RWPE1 (cell line): ENCODE measurements at regions not wholly inside any gene's neighbourhood (a gene's known extent, or its start where the extent isn't known, plus 50 kb on each side); places are given as distances from the start of the nearest gene placed in this dataset.

Source experiments
- CTCF ChIA-PET: fragments of 350-600 bp; sonication (Branson Sonifier 250); formaldehyde crosslinking; extraction: SDS; loops from one replicate; lab custom pipeline; 2021; lab: Yijun Ruan, JAX
- POLR2A ChIA-PET: fragments of 400-600 bp; formaldehyde crosslinking; extraction: SDS; loops from one replicate; lab custom pipeline; 2020; ENCODE audit warnings: antibody characterized with exemption; ENCODE audit not compliant: low non-redundant PET; lab: Yijun Ruan, JAX
- DNase-seq: peaks from one replicate; pipeline ENCODE4 v3.0.0; 2012; ENCODE audit warnings: low spot score
- H3K27ac ChIP-seq: fragments of 450-650 bp; 2 replicates; pipeline ENCODE4 v1.5.1; 2017
- CTCF ChIP-seq: fragments of 450-650 bp; conservative IDR thresholded peaks from 2 replicates; pipeline ENCODE4 v1.5.1; 2017; ENCODE audit warnings: low read depth, mild to moderate bottlenecking

DNA sequence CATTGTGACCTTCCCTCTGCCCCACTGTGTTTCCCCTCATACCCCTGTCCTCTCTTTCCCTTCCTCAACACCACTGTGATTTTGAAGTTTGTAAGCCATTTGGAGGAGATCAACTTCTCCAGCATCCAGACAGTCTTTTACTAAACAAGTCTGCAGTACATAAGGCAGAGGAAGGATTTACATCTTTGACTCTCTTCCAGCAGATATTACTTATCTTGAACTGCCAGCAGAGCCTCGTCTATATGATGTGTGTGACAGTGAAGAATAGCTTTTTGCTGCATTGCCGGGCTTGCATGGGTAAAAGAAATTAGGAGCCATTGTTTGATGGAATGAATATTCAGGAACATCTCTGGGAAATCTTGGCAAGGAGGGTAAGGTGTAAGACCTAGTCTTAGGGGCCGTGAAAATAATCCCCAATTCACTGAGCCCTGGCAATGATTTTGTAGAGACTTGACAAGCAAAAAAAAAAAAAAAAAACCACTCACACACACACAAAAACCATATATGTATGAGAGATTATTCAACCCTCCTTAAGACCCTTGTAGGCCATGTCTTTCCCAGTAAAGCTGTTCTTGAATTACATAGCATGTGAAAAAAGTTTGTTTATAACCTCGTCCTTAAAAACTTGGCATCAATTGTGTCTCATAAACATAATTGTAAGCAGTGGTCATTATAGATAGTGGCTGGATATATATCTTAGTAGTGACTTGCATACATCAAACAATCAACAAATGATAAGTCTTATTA lies 903.9 kb downstream of the CDH11 start:
- CTCF ChIA-PET = no interaction called here
- no peak overlapping the region for H3K27ac ChIP-seq
- POLR2A ChIA-PET = no interaction called here
- no peak for DNase-seq
- no peak for TF ChIP-seq CTCF

GRCh38 chr16:64215730-64216129 lies 906.1 kb downstream of the CDH11 start:
- H3K27ac ChIP-seq = no peak overlapping the region
- CTCF ChIA-PET = no interaction called here
- POLR2A ChIA-PET = no interaction called here
- no peak for DNase-seq
- no peak for TF ChIP-seq CTCF

DNA sequence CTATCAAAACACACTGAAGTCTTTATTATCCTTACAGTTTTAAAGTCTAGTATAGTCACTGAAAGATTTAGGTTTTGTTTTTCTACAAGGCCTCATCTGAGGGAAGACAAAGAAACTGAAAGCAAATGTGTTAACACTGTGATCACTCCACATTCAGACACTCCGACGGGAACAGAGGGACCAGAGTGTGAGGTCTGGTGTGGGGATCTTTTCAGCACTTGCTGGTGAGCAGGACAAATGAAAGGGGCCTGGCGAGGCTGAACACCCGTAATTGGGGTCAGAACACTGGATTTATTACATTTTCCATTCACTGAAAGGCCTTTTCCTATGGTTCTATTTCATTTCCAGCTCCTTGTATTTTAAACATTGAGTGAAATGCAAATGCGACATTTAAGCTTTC lies 910.5 kb downstream of the CDH11 start:
- POLR2A ChIA-PET = no interaction called here
- TF ChIP-seq CTCF = no peak

GRCh38 chr16:64206862-64207261 lies 915.0 kb downstream of the CDH11 start:
- ChIA-PET CTCF (interaction anchor here (0.7 kb wide), 2 partner anchors 46 to 67 kb away, joined by 3 read pairs; no protein-coding TSS in a partner anchor), POLR2A (no interaction called here)
- TF ChIP-seq CTCF = no peak
- no peak for DNase-seq
- H3K27ac ChIP-seq = no peak overlapping the region

More for the DNA sequence above, 910.5 kb downstream of the CDH11 start:
- CTCF ChIA-PET = no interaction called here
- H3K27ac ChIP-seq = no peak overlapping the region
- DNase-seq = no peak

DNA sequence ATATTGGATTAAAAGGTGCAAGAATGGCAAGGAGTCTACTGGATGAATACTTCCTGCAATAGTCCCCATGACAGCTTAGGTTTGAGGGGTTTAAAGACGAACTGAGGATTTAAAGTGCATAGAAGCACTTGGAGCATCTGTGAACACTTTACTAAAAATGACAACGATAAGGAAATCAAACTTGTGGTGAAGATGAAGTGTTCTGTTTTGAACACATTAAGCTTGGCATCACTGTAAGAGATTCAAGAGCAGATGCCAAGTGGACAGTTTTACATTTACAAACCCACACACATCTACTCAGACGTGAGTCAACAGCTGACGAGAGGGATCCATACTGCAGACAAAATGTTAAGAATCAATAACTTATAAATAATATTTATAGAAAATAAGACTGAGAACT lies 918.7 kb downstream of the CDH11 start:
- no peak for TF ChIP-seq CTCF
- no peak for DNase-seq
- H3K27ac ChIP-seq = no peak overlapping the region
- ChIA-PET POLR2A (no interaction called here), CTCF (no interaction called here)

GRCh38 chr16:64202571-64202970 lies 919.3 kb downstream of the CDH11 start:
- TF ChIP-seq CTCF = no peak
- H3K27ac ChIP-seq = no peak overlapping the region
- POLR2A ChIA-PET = no interaction called here
- CTCF ChIA-PET = no interaction called here
- no peak for DNase-seq
